ENCODE measurements at regions not wholly inside any gene's neighbourhood (a gene's known extent, or its start where the extent isn't known, plus 50 kb on each side); places are given as distances from the start of the nearest gene placed in this dataset.
"Not testable (repeated sequence)": the region's sequence is repeated elsewhere in the genome, so short reads cannot be mapped to it uniquely, and the experiment has no call there.

DNA sequence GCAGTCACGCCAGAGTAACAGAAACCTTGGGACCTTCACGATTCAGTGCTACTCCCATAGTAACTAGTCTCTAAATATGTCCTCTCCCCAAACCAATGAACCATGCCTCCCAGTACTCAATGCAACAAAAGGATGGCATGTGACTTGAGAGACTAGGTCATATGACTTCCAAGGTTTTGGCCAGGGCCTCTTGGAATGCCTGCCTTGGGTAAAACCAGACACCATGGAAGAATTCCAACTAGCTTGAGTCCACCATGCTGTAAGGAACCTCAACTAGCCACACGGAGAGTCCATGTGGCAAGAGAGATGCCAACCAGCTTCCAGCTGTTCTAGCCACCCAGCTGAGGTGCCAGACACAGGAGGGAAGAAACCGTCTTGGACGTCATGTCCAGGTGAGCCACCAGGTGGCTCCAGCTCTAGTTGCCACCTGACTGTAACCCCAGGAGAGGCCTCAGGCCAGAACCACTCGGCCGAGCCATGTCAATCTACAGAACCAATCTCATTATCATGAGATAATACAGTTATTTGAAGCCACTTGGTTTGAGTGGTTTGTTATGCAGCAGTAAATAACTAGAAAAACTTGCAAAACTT lies 115.0 kb downstream of the SYF2 start:
- DNase-seq (no peak), FAIRE-seq (no peak)
- Histone ChIP-seq H3K36me3 (ENCODE audit: control insufficient read depth in 2 of 3, insufficient read depth in 3 of 3, low read length in 3 of 3) (no peaks in the 10 kb centered on the region), H3K9ac (ENCODE audit: low read length in 3 of 3) (no peak overlapping the region), H3K27me3 (ENCODE audit: control insufficient read depth, insufficient read depth, low read length) (no peaks in the 10 kb centered on the region), H3K27ac (ENCODE audit: low read depth in 2 of 2, low read length in 2 of 2) (no peak overlapping the region), H3K9me3 (ENCODE audit: control insufficient read depth in 2 of 3, insufficient read depth in 1 of 3, low read length in 3 of 3) (peaks cover 0 to 9% (median 0%) of the 10 kb centered on the region in 3 donors), H3K4me3 (ENCODE audit: low read length in 3 of 3) (no peak overlapping the region), H3K4me1 (ENCODE audit: control insufficient read depth in 2 of 3, insufficient read depth in 2 of 3, low read depth in 1 of 3, low read length in 3 of 3) (no peaks in the 10 kb centered on the region)
- intact Hi-C loops (cut with DNase I): no loop called here
- TF ChIP-seq, protein P1, sequence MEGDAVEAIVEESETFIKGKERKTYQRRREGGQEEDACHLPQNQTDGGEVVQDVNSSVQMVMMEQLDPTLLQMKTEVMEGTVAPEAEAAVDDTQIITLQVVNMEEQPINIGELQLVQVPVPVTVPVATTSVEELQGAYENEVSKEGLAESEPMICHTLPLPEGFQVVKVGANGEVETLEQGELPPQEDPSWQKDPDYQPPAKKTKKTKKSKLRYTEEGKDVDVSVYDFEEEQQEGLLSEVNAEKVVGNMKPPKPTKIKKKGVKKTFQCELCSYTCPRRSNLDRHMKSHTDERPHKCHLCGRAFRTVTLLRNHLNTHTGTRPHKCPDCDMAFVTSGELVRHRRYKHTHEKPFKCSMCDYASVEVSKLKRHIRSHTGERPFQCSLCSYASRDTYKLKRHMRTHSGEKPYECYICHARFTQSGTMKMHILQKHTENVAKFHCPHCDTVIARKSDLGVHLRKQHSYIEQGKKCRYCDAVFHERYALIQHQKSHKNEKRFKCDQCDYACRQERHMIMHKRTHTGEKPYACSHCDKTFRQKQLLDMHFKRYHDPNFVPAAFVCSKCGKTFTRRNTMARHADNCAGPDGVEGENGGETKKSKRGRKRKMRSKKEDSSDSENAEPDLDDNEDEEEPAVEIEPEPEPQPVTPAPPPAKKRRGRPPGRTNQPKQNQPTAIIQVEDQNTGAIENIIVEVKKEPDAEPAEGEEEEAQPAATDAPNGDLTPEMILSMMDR (IDR thresholded peaks at IDR 0.05; ENCODE audit: borderline replicate concordance, extremely low read depth, insufficient read depth): no peak

DNA sequence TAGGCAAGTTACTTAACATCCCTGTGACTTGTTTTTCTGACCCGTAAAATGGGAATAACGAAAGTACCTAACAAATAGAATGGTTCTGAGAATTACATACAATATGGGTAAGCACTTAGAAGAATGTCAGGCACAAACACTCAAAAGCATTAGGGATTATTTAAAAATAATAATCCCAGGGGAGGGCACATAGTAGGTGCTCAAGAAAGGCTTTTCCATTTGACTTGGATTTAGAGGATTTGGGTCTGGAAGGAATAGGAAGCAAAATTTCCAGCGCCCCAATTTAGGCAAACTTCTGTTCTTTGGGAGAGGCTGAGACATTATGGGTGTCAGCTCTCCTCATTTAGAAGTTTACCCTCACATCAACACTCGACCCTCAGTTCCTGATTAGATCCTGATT lies 115.5 kb downstream of the SYF2 start:
- Histone ChIP-seq H3K27ac (ENCODE audit: low read depth in 2 of 2, low read length in 2 of 2) (no peak overlapping the region), H3K36me3 (ENCODE audit: control insufficient read depth in 2 of 3, insufficient read depth in 3 of 3, low read length in 3 of 3) (no peaks in the 10 kb centered on the region), H3K9me3 (ENCODE audit: control insufficient read depth in 2 of 3, insufficient read depth in 1 of 3, low read length in 3 of 3) (peaks cover 0 to 9% (median 0%) of the 10 kb centered on the region in 3 donors), H3K4me3 (ENCODE audit: low read length in 3 of 3) (no peak overlapping the region), H3K4me1 (ENCODE audit: control insufficient read depth in 2 of 3, insufficient read depth in 2 of 3, low read depth in 1 of 3, low read length in 3 of 3) (no peaks in the 10 kb centered on the region), H3K27me3 (ENCODE audit: control insufficient read depth, insufficient read depth, low read length) (no peaks in the 10 kb centered on the region), H3K9ac (ENCODE audit: low read length in 3 of 3) (no peak overlapping the region)
- no peak for FAIRE-seq
- DNase-seq: no peak
- TF ChIP-seq, protein P1 (IDR thresholded peaks at IDR 0.05; ENCODE audit: borderline replicate concordance, extremely low read depth, insufficient read depth): no peak
- intact Hi-C loops (cut with DNase I): no loop called here

DNA sequence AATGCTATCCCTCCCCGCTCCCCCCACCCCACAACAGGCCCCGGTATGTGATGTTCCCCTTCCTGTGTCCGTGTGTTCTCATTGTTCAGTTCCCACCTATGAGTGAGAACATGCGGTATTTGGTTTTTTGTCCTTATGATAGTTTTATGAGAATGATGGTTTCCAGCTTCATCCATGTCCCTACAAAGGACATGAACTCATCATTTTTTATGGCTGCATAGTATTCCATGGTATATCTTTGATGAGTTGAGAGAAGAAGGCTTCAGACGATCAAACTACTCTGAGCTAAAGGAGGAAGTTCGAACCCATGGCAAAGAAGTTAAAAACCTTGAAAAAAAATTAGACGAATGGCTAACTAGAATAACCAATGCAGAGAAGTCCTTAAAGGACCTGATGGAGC lies 116.2 kb downstream of the SYF2 start:
- H3K9ac ChIP-seq (ENCODE audit: low read length in 3 of 3); H3K4me1 ChIP-seq (ENCODE audit: control insufficient read depth in 2 of 3, insufficient read depth in 2 of 3, low read depth in 1 of 3, low read length in 3 of 3); H3K4me3 ChIP-seq (ENCODE audit: low read length in 3 of 3); DNase-seq; H3K9me3 ChIP-seq (ENCODE audit: control insufficient read depth in 2 of 3, insufficient read depth in 1 of 3, low read length in 3 of 3); intact Hi-C loops (cut with DNase I); H3K36me3 ChIP-seq (ENCODE audit: control insufficient read depth in 2 of 3, insufficient read depth in 3 of 3, low read length in 3 of 3); H3K27me3 ChIP-seq (ENCODE audit: control insufficient read depth, insufficient read depth, low read length); FAIRE-seq; H3K27ac ChIP-seq (ENCODE audit: low read depth in 2 of 2, low read length in 2 of 2): not testable (repeated sequence)

DNA sequence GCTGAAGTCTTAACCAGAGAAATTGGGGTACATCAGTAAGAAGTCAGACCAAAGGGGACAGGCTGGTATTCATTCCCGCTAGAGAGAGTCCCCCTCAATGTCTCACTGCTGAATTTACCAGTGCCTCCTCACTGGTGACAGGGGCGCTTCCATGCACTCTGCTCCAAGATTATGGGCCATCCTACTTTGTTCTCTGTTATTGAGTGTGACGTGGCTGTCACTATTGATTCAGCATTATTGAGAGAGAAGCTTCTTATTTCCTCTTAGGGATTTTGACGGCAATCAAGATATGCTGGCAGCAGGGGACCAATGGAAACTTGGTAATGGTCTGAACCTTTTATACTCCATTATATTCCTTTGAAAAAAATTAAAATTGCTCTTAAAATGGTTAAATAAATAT lies 118.6 kb downstream of the SYF2 start:
- FAIRE-seq (no peak), DNase-seq (no peak)
- Histone ChIP-seq H3K27ac (ENCODE audit: low read depth in 2 of 2, low read length in 2 of 2) (no peak overlapping the region), H3K4me1 (ENCODE audit: control insufficient read depth in 2 of 3, insufficient read depth in 2 of 3, low read depth in 1 of 3, low read length in 3 of 3) (no peaks in the 10 kb centered on the region), H3K4me3 (ENCODE audit: low read length in 3 of 3) (no peak overlapping the region), H3K36me3 (ENCODE audit: control insufficient read depth in 2 of 3, insufficient read depth in 3 of 3, low read length in 3 of 3) (no peaks in the 10 kb centered on the region), H3K9ac (ENCODE audit: low read length in 3 of 3) (no peak overlapping the region), H3K9me3 (ENCODE audit: control insufficient read depth in 2 of 3, insufficient read depth in 1 of 3, low read length in 3 of 3) (peaks cover 0 to 17% (median 0%) of the 10 kb centered on the region in 3 donors), H3K27me3 (ENCODE audit: control insufficient read depth, insufficient read depth, low read length) (no peaks in the 10 kb centered on the region)
- TF ChIP-seq, protein P1 (IDR thresholded peaks at IDR 0.05; ENCODE audit: borderline replicate concordance, extremely low read depth, insufficient read depth): no peak
- intact Hi-C loops (cut with DNase I): no loop called here
